Activated CD4-positive, alpha-beta T cell treated with anti-CD3 and anti-CD28 coated beads, Interleukin-2, amount 10 ng/mL, durations not matched to agents 24 days and 14 days (primary cell): ENCODE measurements at regions not wholly inside any gene's neighbourhood (a gene's known extent, or its start where the extent isn't known, plus 50 kb on each side); places are given as distances from the start of the nearest gene placed in this dataset.
"Not testable (repeated sequence)": the region's sequence is repeated elsewhere in the genome, so short reads cannot be mapped to it uniquely, and the experiment has no call there.

Experiments
- DNase-seq: peaks from one replicate; pipeline ENCODE4 v3.0.0; 2022
- H3K27ac Mint-ChIP-seq: one replicate; pipeline ENCODE4 v1.8.0; 2022; ENCODE audit warnings: mild to moderate bottlenecking, mixed read lengths
- H3K27me3 Mint-ChIP-seq: one replicate; pipeline ENCODE4 v1.8.0; 2022; ENCODE audit warnings: mixed read lengths
- H3K36me3 Mint-ChIP-seq: one replicate; pipeline ENCODE4 v1.8.0; 2022; ENCODE audit warnings: low read depth, mild to moderate bottlenecking, mixed read lengths
- H3K4me1 Mint-ChIP-seq: one replicate; pipeline ENCODE4 v1.8.0; 2021; ENCODE audit warnings: mixed read lengths
- H3K4me3 Mint-ChIP-seq: one replicate; pipeline ENCODE4 v1.8.0; 2022; ENCODE audit warnings: mild to moderate bottlenecking, moderate library complexity, mixed read lengths
- H3K9me3 Mint-ChIP-seq: one replicate; pipeline ENCODE4 v1.8.0; 2021; ENCODE audit warnings: mixed read lengths
- intact Hi-C: fragments of 100-400 bp; cut with micrococcal nuclease; formaldehyde crosslinking; loops from one replicate; pipeline ENCODE4 v1.15.1; 2023

- intact Hi-C loops, H3K27ac Mint-ChIP-seq, H3K4me3 Mint-ChIP-seq, H3K27me3 Mint-ChIP-seq, H3K4me1 Mint-ChIP-seq, H3K36me3 Mint-ChIP-seq, DNase-seq, H3K9me3 Mint-ChIP-seq: not testable (repeated sequence)
These were observed 200.9 kb downstream of the BANP start for GRCh38 chr16:88151859-88152843.

- H3K4me3 Mint-ChIP-seq, H3K4me1 Mint-ChIP-seq, DNase-seq, H3K9me3 Mint-ChIP-seq, H3K27me3 Mint-ChIP-seq, H3K27ac Mint-ChIP-seq, intact Hi-C loops, H3K36me3 Mint-ChIP-seq: not testable (repeated sequence)
These were observed 201.6 kb downstream of the BANP start for GRCh38 chr16:88152879-88153278.

- H3K27ac Mint-ChIP-seq, H3K9me3 Mint-ChIP-seq, H3K27me3 Mint-ChIP-seq, H3K4me1 Mint-ChIP-seq, DNase-seq, H3K4me3 Mint-ChIP-seq, intact Hi-C loops, H3K36me3 Mint-ChIP-seq: not testable (repeated sequence)
These were observed 202.3 kb downstream of the BANP start for GRCh38 chr16:88153516-88153915.

GRCh38 chr16:88154886-88155285 lies 203.7 kb downstream of the BANP start:
- DNase-seq, H3K4me1 Mint-ChIP-seq, H3K27ac Mint-ChIP-seq, H3K27me3 Mint-ChIP-seq, H3K4me3 Mint-ChIP-seq, intact Hi-C loops, H3K9me3 Mint-ChIP-seq, H3K36me3 Mint-ChIP-seq: not testable (repeated sequence)

- H3K4me1 Mint-ChIP-seq, H3K4me3 Mint-ChIP-seq, H3K9me3 Mint-ChIP-seq, H3K27me3 Mint-ChIP-seq, H3K27ac Mint-ChIP-seq, H3K36me3 Mint-ChIP-seq, intact Hi-C loops, DNase-seq: not testable (repeated sequence)
These were observed 204.4 kb downstream of the BANP start for GRCh38 chr16:88155681-88156080.

GRCh38 chr16:88156640-88157283 lies 205.5 kb downstream of the BANP start:
- H3K9me3 Mint-ChIP-seq, H3K27ac Mint-ChIP-seq, H3K4me1 Mint-ChIP-seq, intact Hi-C loops, H3K36me3 Mint-ChIP-seq, H3K27me3 Mint-ChIP-seq, DNase-seq, H3K4me3 Mint-ChIP-seq: not testable (repeated sequence)

GRCh38 chr16:88157686-88158085 lies 206.5 kb downstream of the BANP start:
- H3K9me3 Mint-ChIP-seq, intact Hi-C loops, DNase-seq, H3K27me3 Mint-ChIP-seq, H3K4me1 Mint-ChIP-seq, H3K4me3 Mint-ChIP-seq, H3K27ac Mint-ChIP-seq, H3K36me3 Mint-ChIP-seq: not testable (repeated sequence)

GRCh38 chr16:88158256-88159045 lies 207.2 kb downstream of the BANP start:
- H3K4me1 Mint-ChIP-seq, H3K36me3 Mint-ChIP-seq, H3K9me3 Mint-ChIP-seq, intact Hi-C loops, H3K4me3 Mint-ChIP-seq, H3K27me3 Mint-ChIP-seq, H3K27ac Mint-ChIP-seq, DNase-seq: not testable (repeated sequence)

- DNase-seq, H3K9me3 Mint-ChIP-seq, H3K27ac Mint-ChIP-seq, H3K27me3 Mint-ChIP-seq, H3K4me1 Mint-ChIP-seq, H3K36me3 Mint-ChIP-seq, intact Hi-C loops, H3K4me3 Mint-ChIP-seq: not testable (repeated sequence)
These were observed 208.0 kb downstream of the BANP start for GRCh38 chr16:88159046-88159896.

- H3K9me3 Mint-ChIP-seq, H3K4me1 Mint-ChIP-seq, DNase-seq, intact Hi-C loops, H3K4me3 Mint-ChIP-seq, H3K27ac Mint-ChIP-seq, H3K36me3 Mint-ChIP-seq, H3K27me3 Mint-ChIP-seq: not testable (repeated sequence)
These were observed 208.7 kb downstream of the BANP start for GRCh38 chr16:88159897-88160335.

GRCh38 chr16:88161191-88161590 lies 210.0 kb downstream of the BANP start:
- H3K4me3 Mint-ChIP-seq, H3K27ac Mint-ChIP-seq, H3K36me3 Mint-ChIP-seq, H3K4me1 Mint-ChIP-seq, intact Hi-C loops, H3K27me3 Mint-ChIP-seq, DNase-seq, H3K9me3 Mint-ChIP-seq: not testable (repeated sequence)

GRCh38 chr16:88161623-88162275 lies 210.5 kb downstream of the BANP start:
- intact Hi-C loops, H3K4me3 Mint-ChIP-seq, H3K36me3 Mint-ChIP-seq, H3K27ac Mint-ChIP-seq, H3K9me3 Mint-ChIP-seq, H3K27me3 Mint-ChIP-seq, H3K4me1 Mint-ChIP-seq, DNase-seq: not testable (repeated sequence)

GRCh38 chr16:88162778-88163177 lies 211.5 kb downstream of the BANP start:
- intact Hi-C loops, DNase-seq: not testable (repeated sequence)

More at GRCh38 chr16:88162778-88163177, 211.5 kb downstream of the BANP start:
- H3K4me3 Mint-ChIP-seq, H3K27ac Mint-ChIP-seq, H3K27me3 Mint-ChIP-seq, H3K4me1 Mint-ChIP-seq, H3K9me3 Mint-ChIP-seq, H3K36me3 Mint-ChIP-seq: not testable (repeated sequence)
